CD4-positive, alpha-beta T cell treated with Interleukin-12 subunit alpha and Interleukin-12 subunit beta, for 1 hour (primary cell): ENCODE measurements at regions not wholly inside any gene's neighbourhood (a gene's known extent, or its start where the extent isn't known, plus 50 kb on each side); places are given as distances from the start of the nearest gene placed in this dataset.

Experiments
- DNase-seq: peaks from one replicate; pipeline ENCODE4 v3.0.0-alpha.2; 2020

- no peak for DNase-seq
These were observed 232.1 kb upstream of the STK17B start for GRCh38 chr2:196403471-196403870.

- no peak for DNase-seq
These were observed 232.9 kb upstream of the STK17B start for GRCh38 chr2:196404276-196404675.

- DNase-seq = no peak
These were observed 231.7 kb upstream of the CCDC150 start for GRCh38 chr2:196407675-196408264.

- DNase-seq = no peak
These were observed 230.1 kb upstream of the CCDC150 start for GRCh38 chr2:196409376-196409775.

GRCh38 chr2:196410008-196410407 lies 229.5 kb upstream of the CCDC150 start:
- no peak for DNase-seq

- DNase-seq = no peak
These were observed 225.7 kb upstream of the CCDC150 start for GRCh38 chr2:196413821-196414274.

- peak; percentile 2 for DNase-seq
These were observed 224.1 kb upstream of the CCDC150 start for GRCh38 chr2:196415384-196415783.

- no peak for DNase-seq
These were observed 219.4 kb upstream of the CCDC150 start for GRCh38 chr2:196420143-196420542.

GRCh38 chr2:196421880-196422279 lies 217.6 kb upstream of the CCDC150 start:
- DNase-seq = no peak

- no peak for DNase-seq
These were observed 217.2 kb upstream of the CCDC150 start for GRCh38 chr2:196422361-196422760.

GRCh38 chr2:196426122-196426521 lies 213.4 kb upstream of the CCDC150 start:
- no peak for DNase-seq

GRCh38 chr2:196427986-196428634 lies 211.4 kb upstream of the CCDC150 start:
- no peak for DNase-seq

- no peak for DNase-seq
These were observed 208.4 kb upstream of the CCDC150 start for GRCh38 chr2:196431076-196431475.

GRCh38 chr2:196431957-196432356 lies 207.6 kb upstream of the CCDC150 start:
- no peak for DNase-seq

GRCh38 chr2:196433116-196433515 lies 206.4 kb upstream of the CCDC150 start:
- no peak for DNase-seq

GRCh38 chr2:196434217-196434616 lies 205.3 kb upstream of the CCDC150 start:
- DNase-seq = no peak

- no peak for DNase-seq
These were observed 204.3 kb upstream of the CCDC150 start for GRCh38 chr2:196435189-196435588.

GRCh38 chr2:196437626-196438025 lies 201.9 kb upstream of the CCDC150 start:
- DNase-seq = no peak

GRCh38 chr2:196439760-196440159 lies 199.8 kb upstream of the CCDC150 start:
- no peak for DNase-seq

GRCh38 chr2:196440413-196440812 lies 199.1 kb upstream of the CCDC150 start:
- no peak for DNase-seq

- no peak for DNase-seq
These were observed 198.0 kb upstream of the CCDC150 start for GRCh38 chr2:196441527-196441926.

- no peak for DNase-seq
These were observed 197.3 kb upstream of the CCDC150 start for GRCh38 chr2:196442211-196442610.

GRCh38 chr2:196444442-196444841 lies 195.1 kb upstream of the CCDC150 start:
- no peak for DNase-seq

GRCh38 chr2:196445991-196446390 lies 193.5 kb upstream of the CCDC150 start:
- no peak for DNase-seq
